HEK293 (cell line): ENCODE measurements at regions not wholly inside any gene's neighbourhood (a gene's known extent, or its start where the extent isn't known, plus 50 kb on each side); places are given as distances from the start of the nearest gene placed in this dataset.

Experiments
- CTCF ChIA-PET: fragments of 350-600 bp; formaldehyde crosslinking; extraction: SDS; loops from one replicate; lab custom pipeline; 2021; ENCODE audit warnings: antibody characterized with exemption; lab: Yijun Ruan, JAX
- POLR2A ChIA-PET: fragments of 300-600 bp; formaldehyde crosslinking; extraction: SDS; loops from one replicate; lab custom pipeline; 2020; ENCODE audit warnings: antibody characterized with exemption, inconsistent platforms; lab: Yijun Ruan, JAX
- H3K27ac ChIP-seq: fragments of 200-500 bp; sonication (Bioruptor generic); 2 replicates; pipeline ENCODE4 v1.5.1; 2014; ENCODE audit warnings: low read depth, low read length, control low read depth, inconsistent platforms; ENCODE audit errors: extremely low read depth
- H3K36me3 ChIP-seq, 2 experiments: fragments of 200-500 bp in 1 of 2; sonication (Bioruptor generic) in 1 of 2; 1 replicate in 1 of 2; 2 replicates in 1 of 2; pipeline ENCODE4 v1.5.1; 2014 to 2017; ENCODE audit warnings: inconsistent platforms in 2 of 2, low read length in 2 of 2; ENCODE audit not compliant: control insufficient read depth in 2 of 2, insufficient read depth in 1 of 2
- H3K4me1 ChIP-seq: fragments of 200-500 bp; sonication (Bioruptor generic); 2 replicates; pipeline ENCODE4 v1.5.1; 2014; ENCODE audit warnings: mild to moderate bottlenecking, low read length, inconsistent platforms; ENCODE audit not compliant: control insufficient read depth, insufficient read depth
- H3K4me3 ChIP-seq: 2 replicates; pipeline ENCODE4 v1.5.1; 2011; ENCODE audit warnings: low read depth, mild to moderate bottlenecking, control low read depth, low read length, moderate library complexity
- H3K9me3 ChIP-seq: fragments of 200-500 bp; sonication (Bioruptor generic); 2 replicates; pipeline ENCODE4 v1.5.1; 2014; ENCODE audit warnings: low read depth, low read length, inconsistent platforms; ENCODE audit not compliant: control insufficient read depth, insufficient read depth
- EGR2 ChIP-seq: fragments of 450-650 bp; formaldehyde crosslinking; IDR thresholded peaks from 2 replicates; pipeline ENCODE4 v1.5.1; 2016; ENCODE audit warnings: low read depth, missing biosample characterization, missing genetic modification characterization
- GLI2 ChIP-seq: fragments of 450-650 bp; formaldehyde crosslinking; IDR thresholded peaks from 2 replicates; pipeline ENCODE4; 2017; ENCODE audit warnings: missing biosample characterization, missing genetic modification characterization, low read depth, borderline replicate concordance
- GLIS2 ChIP-seq: fragments of 450-650 bp; formaldehyde crosslinking; IDR thresholded peaks from 2 replicates; pipeline ENCODE4 v1.5.1; 2016; ENCODE audit warnings: missing biosample characterization, missing genetic modification characterization
- KLF8 ChIP-seq: fragments of 450-650 bp; formaldehyde crosslinking; IDR thresholded peaks from 2 replicates; pipeline ENCODE4 v1.5.1; 2016; ENCODE audit warnings: missing biosample characterization, missing genetic modification characterization
- OSR2 ChIP-seq: fragments of 450-650 bp; formaldehyde crosslinking; IDR thresholded peaks from 2 replicates; pipeline ENCODE4 v1.5.1; 2016; ENCODE audit warnings: missing biosample characterization, missing genetic modification characterization
- PRDM1 ChIP-seq: fragments of 450-650 bp; formaldehyde crosslinking; IDR thresholded peaks from 2 replicates; pipeline ENCODE4; 2016; ENCODE audit warnings: missing biosample characterization, missing genetic modification characterization
- SETDB1 ChIP-seq: IDR thresholded peaks from one replicate; pipeline ENCODE4 v1.6.1; 2017; ENCODE audit warnings: mild to moderate bottlenecking, low read length, moderate library complexity, mixed read lengths; ENCODE audit not compliant: insufficient read length
- SP2 ChIP-seq: fragments of 450-650 bp; formaldehyde crosslinking; IDR thresholded peaks from 2 replicates; pipeline ENCODE4 v1.5.1; 2016; ENCODE audit warnings: missing biosample characterization, missing genetic modification characterization
- ZBTB10 ChIP-seq: fragments of 450-650 bp; formaldehyde crosslinking; IDR thresholded peaks from 2 replicates; pipeline ENCODE4 v1.5.1; 2016; ENCODE audit warnings: missing biosample characterization, missing genetic modification characterization
- ZNF121 ChIP-seq: fragments of 450-650 bp; formaldehyde crosslinking; IDR thresholded peaks from 2 replicates; pipeline ENCODE4 v1.5.1; 2016; ENCODE audit warnings: missing biosample characterization, missing genetic modification characterization
- ZNF132 ChIP-seq: fragments of 450-650 bp; formaldehyde crosslinking; IDR thresholded peaks from 2 replicates; pipeline ENCODE4 v1.5.1; 2017; ENCODE audit warnings: missing biosample characterization, missing genetic modification characterization, borderline replicate concordance
- ZNF184 ChIP-seq: fragments of 450-650 bp; IDR thresholded peaks from 2 replicates; pipeline ENCODE4 v1.5.1; 2018; ENCODE audit warnings: missing biosample characterization, mild to moderate bottlenecking, missing genetic modification characterization
- ZNF211 ChIP-seq: fragments of 450-650 bp; formaldehyde crosslinking; IDR thresholded peaks from 2 replicates; pipeline ENCODE4 v1.5.1; 2016; ENCODE audit warnings: low read depth, missing biosample characterization, missing genetic modification characterization
- ZNF280D ChIP-seq: fragments of 450-650 bp; formaldehyde crosslinking; IDR thresholded peaks from 2 replicates; pipeline ENCODE4 v1.5.1; 2016; ENCODE audit warnings: missing biosample characterization, missing genetic modification characterization
- ZNF302 ChIP-seq: fragments of 450-650 bp; formaldehyde crosslinking; IDR thresholded peaks from 2 replicates; pipeline ENCODE4 v1.5.1; 2016; ENCODE audit warnings: missing biosample characterization, missing genetic modification characterization, low read depth
- ZNF362 ChIP-seq: fragments of 450-650 bp; formaldehyde crosslinking; IDR thresholded peaks from 2 replicates; pipeline ENCODE4 v1.5.1; 2016; ENCODE audit warnings: missing biosample characterization, missing genetic modification characterization
- ZNF416 ChIP-seq: fragments of 450-650 bp; formaldehyde crosslinking; IDR thresholded peaks from 2 replicates; pipeline ENCODE4 v1.5.1; 2016; ENCODE audit warnings: missing biosample characterization, missing genetic modification characterization
- ZNF514 ChIP-seq: fragments of 450-650 bp; formaldehyde crosslinking; IDR thresholded peaks from 2 replicates; pipeline ENCODE4 v1.5.1; 2016; ENCODE audit warnings: missing biosample characterization, missing genetic modification characterization
- ZNF529 ChIP-seq: fragments of 450-650 bp; formaldehyde crosslinking; IDR thresholded peaks from 2 replicates; pipeline ENCODE4 v1.5.1; 2017; ENCODE audit warnings: missing genetic modification characterization, missing biosample characterization; ENCODE audit not compliant: insufficient replicate concordance
- ZNF560 ChIP-seq: fragments of 450-650 bp; formaldehyde crosslinking; IDR thresholded peaks from 2 replicates; pipeline ENCODE4 v1.5.1; 2017; ENCODE audit warnings: missing biosample characterization, missing genetic modification characterization, borderline replicate concordance
- ZNF596 ChIP-seq: fragments of 450-650 bp; IDR thresholded peaks from 2 replicates; pipeline ENCODE4 v1.5.0; 2018; ENCODE audit warnings: missing biosample characterization, mild to moderate bottlenecking, missing genetic modification characterization, moderate library complexity
- ZNF623 ChIP-seq: fragments of 450-650 bp; formaldehyde crosslinking; IDR thresholded peaks from 2 replicates; pipeline ENCODE4 v1.5.1; 2016; ENCODE audit warnings: missing biosample characterization, missing genetic modification characterization
- ZNF654 ChIP-seq: fragments of 450-650 bp; formaldehyde crosslinking; IDR thresholded peaks from 2 replicates; pipeline ENCODE4 v1.5.1; 2016; ENCODE audit warnings: low read depth, missing biosample characterization, missing genetic modification characterization
- ZNF664 ChIP-seq: fragments of 450-650 bp; formaldehyde crosslinking; IDR thresholded peaks from 2 replicates; pipeline ENCODE4 v1.5.1; 2016; ENCODE audit warnings: missing biosample characterization, missing genetic modification characterization
- ZNF707 ChIP-seq: fragments of 450-650 bp; formaldehyde crosslinking; IDR thresholded peaks from 2 replicates; pipeline ENCODE4 v1.5.1; 2016; ENCODE audit warnings: missing biosample characterization, missing genetic modification characterization

- POLR2A ChIA-PET, result no interaction called here
- CTCF ChIA-PET, result no interaction called here
Measured at GRCh38 chr4:145307763-145308430, 127.5 kb upstream of the OTUD4 start.

GRCh38 chr4:145307120-145307519 lies 126.7 kb upstream of the OTUD4 start:
- H3K4me3 ChIP-seq, result no peak overlapping the region
- no peaks in the 10 kb centered on the region for H3K36me3 ChIP-seq
- H3K27ac ChIP-seq, result no peak overlapping the region
- POLR2A ChIA-PET, result no interaction called here
- CTCF ChIA-PET, result no interaction called here
- H3K9me3 ChIP-seq, result no peaks in the 10 kb centered on the region
- H3K4me1 ChIP-seq, result no peaks in the 10 kb centered on the region
- no peak for TF ChIP-seq ZNF416 (tag by site-specific recombination)
- no peak for TF ChIP-seq GLI2 (tag by site-specific recombination)
- TF ChIP-seq ZNF654, result no peak
- TF ChIP-seq ZNF596 (tag by site-specific recombination), result no peak
- TF ChIP-seq ZNF211, result no peak
- no peak for TF ChIP-seq SP2 (tag by site-specific recombination)
- no peak for TF ChIP-seq EGR2 (tag by site-specific recombination)
- TF ChIP-seq KLF8, result no peak
- TF ChIP-seq OSR2 (tag by site-specific recombination), result no peak
- no peak for TF ChIP-seq ZNF623

More at GRCh38 chr4:145307763-145308430, 127.5 kb upstream of the OTUD4 start:
- no peak for TF ChIP-seq ZNF529 (tag by site-specific recombination)
- TF ChIP-seq ZNF362 (tag by site-specific recombination), result no peak
- TF ChIP-seq ZNF707 (tag by site-specific recombination), result no peak
- TF ChIP-seq ZNF184, result no peak
- TF ChIP-seq GLIS2 (tag by site-specific recombination), result no peak
- no peak for TF ChIP-seq ZNF664 (tag by site-specific recombination)
- TF ChIP-seq ZNF132, result no peak
- TF ChIP-seq ZNF560 (tag by site-specific recombination), result no peak
- TF ChIP-seq ZNF280D (tag by site-specific recombination), result no peak
- TF ChIP-seq ZNF121, result no peak
- no peak for TF ChIP-seq ZNF514 (tag by site-specific recombination)
- H3K4me1 ChIP-seq, result no peaks in the 10 kb centered on the region
- H3K27ac ChIP-seq, result no peak overlapping the region
- no peaks in the 10 kb centered on the region for H3K9me3 ChIP-seq
- H3K36me3 ChIP-seq, result no peaks in the 10 kb centered on the region
- no peak overlapping the region for H3K4me3 ChIP-seq

- H3K9me3 ChIP-seq, result no peaks in the 10 kb centered on the region
- H3K4me1 ChIP-seq, result no peaks in the 10 kb centered on the region
- CTCF ChIA-PET, result no interaction called here
- no peaks in the 10 kb centered on the region for H3K36me3 ChIP-seq
- TF ChIP-seq PRDM1 (tag by site-specific recombination) (no peak), SETDB1 (no peak), ZNF302 (no peak), ZBTB10 (no peak)
- POLR2A ChIA-PET, result no interaction called here
- H3K27ac ChIP-seq, result no peak overlapping the region
- H3K4me3 ChIP-seq, result no peak overlapping the region
Measured at GRCh38 chr4:145302725-145303124, 122.3 kb upstream of the OTUD4 start.
